HG02763 (cell line): ENCODE measurements at regions not wholly inside any gene's neighbourhood (a gene's known extent, or its start where the extent isn't known, plus 50 kb on each side); places are given as distances from the start of the nearest gene placed in this dataset.

Source experiments
- ATAC-seq: cut with Tn5 transposase; IDR thresholded peaks from one replicate; pipeline ENCODE4 v1.9.1; 2021; ENCODE audit warnings: mild to moderate bottlenecking, moderate library complexity; ENCODE audit not compliant: unreplicated experiment

GRCh38 chr15:79656151-79657000 is 224.2 kb downstream of the MINAR1 start:
- ATAC-seq: no peak

DNA sequence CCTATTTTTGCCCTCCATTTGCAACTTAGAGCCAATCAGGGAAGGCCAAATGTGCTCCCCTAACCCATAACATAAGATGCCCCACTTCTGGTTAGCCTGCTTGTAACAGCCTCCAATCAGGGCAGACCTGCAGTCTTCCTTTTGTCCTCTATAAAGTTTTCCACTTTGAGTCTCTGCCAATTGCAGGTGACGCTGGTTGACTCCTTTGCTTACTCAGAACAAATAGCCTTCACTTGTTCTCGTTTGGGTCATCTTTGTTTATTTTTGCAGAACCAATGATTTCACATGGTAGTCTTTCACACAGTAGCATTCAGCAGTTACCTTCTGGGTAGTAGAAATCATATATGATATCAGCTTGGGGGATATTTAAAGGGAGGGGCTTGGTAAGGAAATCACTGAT is 225.6 kb downstream of the MINAR1 start:
- no peak for ATAC-seq

DNA sequence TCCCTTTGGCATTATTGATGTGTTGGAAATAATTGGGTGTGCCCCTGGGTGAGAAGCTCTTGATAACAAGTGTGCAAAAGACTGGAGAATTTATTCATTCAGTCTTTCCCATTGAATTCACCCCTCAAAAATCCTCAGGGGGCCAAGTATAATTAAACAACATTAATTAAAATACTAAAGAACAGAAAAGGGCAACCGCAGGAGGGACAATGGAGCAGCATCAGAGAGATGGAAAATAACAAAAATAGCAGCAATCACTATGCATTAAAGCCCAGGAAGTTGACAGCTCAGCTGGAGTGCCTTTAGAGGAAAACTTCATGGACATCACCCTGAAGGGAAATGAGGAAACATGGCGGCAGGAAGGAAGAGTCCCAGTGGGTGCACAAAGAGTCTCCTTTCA is 227.6 kb downstream of the MINAR1 start:
- ATAC-seq: no peak

DNA sequence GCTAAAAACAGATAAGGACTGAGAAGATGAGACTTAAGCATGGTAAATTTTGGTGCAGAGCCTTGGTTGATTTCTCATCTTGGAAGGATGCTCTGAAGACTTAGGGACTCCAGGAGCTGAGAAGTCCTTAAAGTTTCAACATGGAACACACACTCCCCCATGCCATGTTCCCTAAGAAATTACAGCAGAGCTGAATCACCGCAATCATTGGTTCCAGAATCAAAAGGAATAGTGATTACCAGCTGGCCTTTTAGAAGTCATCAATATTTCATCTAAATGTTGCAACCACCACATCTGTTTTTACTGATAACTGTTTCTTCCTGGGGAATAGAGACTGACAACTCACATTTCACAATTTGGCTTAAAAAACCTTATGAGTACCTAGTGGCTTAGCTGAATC is 229.3 kb downstream of the MINAR1 start:
- ATAC-seq: no peak

GRCh38 chr15:79673416-79674123 is 223.2 kb downstream of the MTHFS start:
- ATAC-seq: no peak

- ATAC-seq: no peak
Observed at GRCh38 chr15:79674124-79674465, 222.7 kb downstream of the MTHFS start.

GRCh38 chr15:79675982-79676381 is 220.8 kb downstream of the MTHFS start:
- no peak for ATAC-seq

- no peak for ATAC-seq
Observed at GRCh38 chr15:79676621-79677020, 220.2 kb downstream of the MTHFS start.

GRCh38 chr15:79677241-79677640 is 219.6 kb downstream of the MTHFS start:
- no peak for ATAC-seq

GRCh38 chr15:79678032-79678701 is 218.6 kb downstream of the MTHFS start:
- no peak for ATAC-seq

DNA sequence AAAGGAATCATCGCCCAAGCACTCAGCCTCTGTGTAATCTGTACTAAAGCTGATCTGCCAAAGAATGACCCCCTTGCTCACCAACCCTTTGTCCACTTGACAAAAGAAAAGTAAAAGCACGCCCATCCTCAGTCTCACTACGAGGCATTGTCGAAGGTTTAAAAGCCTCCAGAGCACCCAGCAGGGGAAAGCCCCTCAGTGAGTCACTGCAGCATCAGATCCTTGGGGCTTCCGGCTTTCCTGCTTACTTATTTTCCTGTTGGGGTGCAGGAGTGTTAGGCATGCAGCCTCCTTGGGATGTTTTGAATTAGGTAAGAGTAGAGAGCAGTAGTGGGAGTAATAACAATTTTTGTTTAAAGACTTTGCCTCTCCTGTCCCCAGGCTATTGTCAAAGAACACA is 216.1 kb downstream of the MTHFS start:
- ATAC-seq: no peak

DNA sequence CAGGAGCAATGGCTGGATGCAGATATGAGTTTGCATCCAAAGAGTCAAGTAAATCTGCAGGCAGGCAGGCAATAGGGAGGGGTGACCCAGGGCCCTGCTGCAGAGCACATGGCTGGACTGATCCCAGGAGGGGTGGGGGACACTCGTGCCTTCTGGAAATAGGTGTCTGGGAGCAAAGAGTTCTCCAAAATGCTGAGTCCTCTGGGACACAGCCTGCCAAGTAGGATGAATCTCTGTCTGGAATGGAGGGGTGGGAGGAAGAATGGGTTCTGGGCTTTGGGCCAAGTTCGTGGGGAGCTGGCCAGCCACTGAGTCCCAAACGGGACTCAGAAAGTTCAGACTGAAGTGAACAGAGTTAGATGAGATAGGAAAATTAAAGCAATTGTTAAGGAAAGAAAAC is 214.5 kb downstream of the MTHFS start:
- no peak for ATAC-seq

GRCh38 chr15:79682851-79683288 is 213.9 kb downstream of the MTHFS start:
- no peak for ATAC-seq

GRCh38 chr15:79689030-79689429 is 207.8 kb downstream of the MTHFS start:
- ATAC-seq: no peak

DNA sequence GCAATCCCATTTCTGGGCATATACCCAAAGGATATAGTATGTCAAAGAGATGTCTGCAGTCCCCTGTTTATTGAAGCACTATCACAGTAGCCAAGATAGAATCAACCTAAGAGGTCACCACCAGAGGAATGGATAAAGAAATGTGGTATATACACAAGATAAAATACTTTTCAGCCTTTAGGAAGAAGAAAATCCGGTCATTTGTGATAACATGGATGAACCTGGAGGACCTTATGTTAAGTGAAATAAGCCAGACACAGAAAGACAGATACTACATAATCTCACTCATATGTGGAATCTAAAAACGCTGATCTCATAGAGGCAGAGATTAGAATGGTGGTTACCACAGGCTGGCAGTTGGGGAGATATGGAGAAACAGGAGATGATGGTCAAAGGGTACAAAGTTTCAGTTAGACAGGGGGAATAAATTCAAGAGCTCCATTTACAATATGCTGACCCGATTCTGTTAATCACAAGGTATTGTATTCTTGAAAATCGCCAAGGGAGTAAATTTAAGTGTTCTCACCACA is 195.8 kb downstream of the MTHFS start:
- ATAC-seq: no peak

GRCh38 chr15:79702621-79703020 is 194.2 kb downstream of the MTHFS start:
- ATAC-seq: no peak

DNA sequence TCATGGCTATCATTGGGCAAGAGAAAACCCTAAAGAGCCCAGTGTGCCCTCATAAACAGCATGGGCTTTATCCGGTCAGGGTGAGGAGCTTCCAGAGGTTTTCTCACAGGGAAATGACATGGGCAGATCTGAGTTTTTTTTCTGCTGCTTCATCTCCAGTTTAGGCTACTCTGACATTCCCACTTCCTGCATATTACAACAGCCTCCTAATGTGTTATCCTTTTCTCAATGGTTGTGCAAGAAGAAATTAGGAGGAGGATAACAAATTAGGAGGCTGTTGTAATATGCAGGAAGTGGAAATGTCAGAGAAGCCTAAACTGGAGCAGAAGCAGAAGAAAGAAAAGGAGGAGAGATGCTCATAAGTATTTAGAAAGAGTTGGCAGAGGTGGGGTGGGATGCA is 175.6 kb downstream of the MTHFS start:
- no peak for ATAC-seq

DNA sequence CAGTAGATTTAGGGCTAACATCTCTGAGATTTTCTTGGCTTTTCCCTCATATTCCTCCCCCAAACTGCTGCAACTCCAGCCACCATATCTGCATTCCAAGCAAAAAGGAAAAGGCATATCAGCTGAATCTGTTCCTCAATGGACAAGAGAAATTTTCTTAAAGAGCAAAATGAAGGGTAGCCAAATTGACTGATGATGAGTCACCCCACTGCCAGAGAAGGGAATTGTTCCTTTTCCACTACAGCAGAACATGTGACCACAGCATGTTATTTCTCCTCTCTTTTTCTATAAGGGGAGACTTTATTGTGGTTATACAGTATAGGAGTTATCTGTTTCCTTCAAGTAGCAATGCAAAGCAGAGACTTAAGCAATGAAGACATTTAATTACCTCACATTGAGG is 172.5 kb downstream of the MTHFS start:
- ATAC-seq: no peak

DNA sequence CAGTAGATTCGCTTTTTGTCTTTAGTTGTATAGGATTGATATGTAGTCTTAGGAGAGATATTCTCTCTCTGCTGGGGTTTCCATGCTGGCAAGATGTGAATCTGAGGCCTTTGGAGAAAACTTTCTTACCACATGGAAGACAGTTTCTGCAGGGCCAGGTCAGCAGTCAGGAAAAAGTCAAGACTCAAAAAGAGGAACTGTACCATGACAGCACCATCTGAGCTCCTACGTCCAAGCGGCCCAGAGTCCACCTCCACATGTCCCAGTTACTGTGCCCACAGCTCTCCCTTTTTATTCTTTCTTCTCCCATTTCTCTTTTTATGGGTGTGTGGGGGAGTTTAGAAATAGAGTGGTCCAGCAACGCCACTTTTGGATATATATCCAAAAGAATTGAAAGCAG is 172.0 kb downstream of the MTHFS start:
- no peak for ATAC-seq

DNA sequence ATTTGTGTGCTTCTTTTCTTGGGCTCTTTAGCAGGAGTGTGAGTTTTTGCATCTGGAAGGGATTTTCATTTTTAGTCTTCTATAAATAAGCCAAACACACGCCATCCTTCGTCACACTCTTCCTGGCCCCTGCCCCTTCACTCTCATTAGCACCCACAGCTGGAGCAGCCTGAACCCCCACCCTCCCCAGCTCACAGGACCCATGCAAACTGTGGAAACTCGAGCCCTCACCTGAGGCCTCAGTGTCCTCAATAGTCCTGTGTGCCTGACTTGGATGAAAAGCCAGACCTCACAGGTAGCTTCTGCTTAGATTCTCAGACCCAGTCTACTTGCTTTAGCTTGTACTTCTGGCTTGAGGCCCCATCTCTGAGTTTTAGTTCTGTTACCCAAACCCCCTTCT is 167.9 kb downstream of the MTHFS start:
- ATAC-seq: no peak

DNA sequence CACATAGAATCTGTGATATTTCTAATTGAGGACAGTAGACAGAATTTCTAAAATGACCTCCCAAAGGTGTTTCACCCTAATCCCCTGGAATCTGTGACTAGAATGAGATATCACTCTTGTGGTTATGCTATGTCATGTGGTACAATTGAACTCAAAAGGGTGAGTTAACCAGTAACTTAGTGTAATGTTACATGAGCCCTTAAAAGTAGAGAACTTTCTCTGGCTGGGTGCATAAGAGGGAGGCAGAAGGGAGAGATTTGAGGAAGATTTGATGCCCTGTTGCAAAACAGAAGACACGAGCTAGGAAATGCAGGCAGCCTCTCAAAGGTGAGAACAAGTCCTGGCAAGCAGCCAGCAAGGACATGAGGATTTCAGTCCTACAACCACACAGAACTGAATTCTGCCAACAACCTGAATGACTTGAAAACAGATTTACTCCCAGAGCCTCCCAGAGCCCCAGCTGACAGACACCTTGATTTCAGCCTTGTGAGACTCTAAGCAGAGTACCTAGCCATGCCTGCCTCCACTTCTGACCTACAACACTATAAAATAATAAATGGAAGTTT is 160.3 kb downstream of the MTHFS start:
- no peak for ATAC-seq
